SK-N-DZ (cell line): ENCODE measurements at regions not wholly inside any gene's neighbourhood (a gene's known extent, or its start where the extent isn't known, plus 50 kb on each side); places are given as distances from the start of the nearest gene placed in this dataset.
A peak's percentile ranks its signal among the peaks of the same experiment; 100 is the strongest.
"Not testable (repeated sequence)": the region's sequence is repeated elsewhere in the genome, so short reads cannot be mapped to it uniquely, and the experiment has no call there.

Experiments
- DNase-seq: peaks from one replicate; pipeline ENCODE4 v3.0.0-alpha.2; 2015; ENCODE audit warnings: low spot score

- no peak for DNase-seq
Measured at GRCh38 chr14:40713387-40713786, 893.3 kb upstream of the LRFN5 start.

- DNase-seq = no peak
Measured at GRCh38 chr14:40697231-40697630, 909.4 kb upstream of the LRFN5 start.

- no peak for DNase-seq
Measured at GRCh38 chr14:40694023-40694422, 912.7 kb upstream of the LRFN5 start.

GRCh38 chr14:40691066-40691465, 915.6 kb upstream of the LRFN5 start:
- no peak for DNase-seq

- no peak for DNase-seq
Measured at GRCh38 chr14:40685764-40686163, 920.9 kb upstream of the LRFN5 start.

GRCh38 chr14:40684328-40684727, 922.3 kb upstream of the LRFN5 start:
- DNase-seq = no peak

- DNase-seq = no peak
Measured at GRCh38 chr14:40682131-40682913, 924.4 kb upstream of the LRFN5 start.

- no peak for DNase-seq
Measured at GRCh38 chr14:40679256-40679655, 927.4 kb upstream of the LRFN5 start.

GRCh38 chr14:40677206-40677605, 929.5 kb upstream of the LRFN5 start:
- not testable (repeated sequence) for DNase-seq

GRCh38 chr14:40674502-40674901, 932.2 kb upstream of the LRFN5 start:
- no peak for DNase-seq

GRCh38 chr14:40656311-40656710, 950.4 kb upstream of the LRFN5 start:
- DNase-seq = no peak

- DNase-seq = no peak
Measured at GRCh38 chr14:40652089-40652691, 954.5 kb upstream of the LRFN5 start.

GRCh38 chr14:40630471-40630870, 976.2 kb upstream of the LRFN5 start:
- peak; percentile 4 for DNase-seq

GRCh38 chr14:40629551-40630137, 977.0 kb upstream of the LRFN5 start:
- DNase-seq = peak; percentile 73

GRCh38 chr14:40629144-40629543, 977.5 kb upstream of the LRFN5 start:
- DNase-seq = no peak

- DNase-seq = no peak
Measured at GRCh38 chr14:40623643-40624042, 983.0 kb upstream of the LRFN5 start.

GRCh38 chr14:40618225-40618898, 988.3 kb upstream of the LRFN5 start:
- no peak for DNase-seq

GRCh38 chr14:40616579-40616978, 990.1 kb upstream of the LRFN5 start:
- DNase-seq = no peak

- DNase-seq = no peak
Measured at GRCh38 chr14:40601063-40601462, 1005.6 kb upstream of the LRFN5 start.

GRCh38 chr14:40599725-40600124, 1007.0 kb upstream of the LRFN5 start:
- DNase-seq = no peak

GRCh38 chr14:40581264-40581663, 1025.4 kb upstream of the LRFN5 start:
- DNase-seq = no peak

GRCh38 chr14:40576880-40577478, 1029.7 kb upstream of the LRFN5 start:
- DNase-seq = no peak
